ENCODE measurements at regions not wholly inside any gene's neighbourhood (a gene's known extent, or its start where the extent isn't known, plus 50 kb on each side); places are given as distances from the start of the nearest gene placed in this dataset.

DNA sequence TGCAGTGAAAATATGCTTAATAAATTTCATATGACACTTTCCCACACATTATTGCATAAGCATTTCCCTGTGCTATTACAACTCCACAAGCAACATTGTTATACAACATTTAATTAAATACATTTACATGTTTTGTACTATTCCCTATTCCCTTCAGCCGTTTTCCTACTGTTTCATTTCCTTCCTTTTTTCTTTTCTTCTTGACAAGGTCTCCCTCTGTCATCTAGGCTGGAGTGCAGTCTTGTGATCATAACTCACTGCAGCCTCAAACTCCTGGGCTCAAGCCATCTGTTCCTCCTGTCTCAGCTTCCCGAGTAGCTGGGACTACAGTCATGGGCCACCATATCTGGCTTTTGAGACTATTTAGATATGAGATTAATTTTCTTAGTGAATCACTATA lies 254.7 kb downstream of the NFKBIZ start:
- Histone ChIP-seq H3K27ac (replicated peaks) (no peak overlapping the region), H3K27me3 (ENCODE audit: insufficient read depth, poor library complexity, severe bottlenecking) (no peaks in the 10 kb centered on the region), H3K4me3 (replicated peaks; ENCODE audit: insufficient read depth, low read length) (no peak overlapping the region)
- no peak for DNase-seq (ENCODE audit: low read depth in 1 of 2, low spot score in 1 of 2)
- TF ChIP-seq POLR2AphosphoS5 (IDR thresholded peaks at IDR 0.05; ENCODE audit: low read depth) (no peak), SPI1 (IDR thresholded peaks at IDR 0.05; ENCODE audit: borderline replicate concordance, low read depth) (no peak), CTCF (IDR thresholded peaks at IDR 0.05; ENCODE audit: insufficient read depth, low read length) (no peak), GABPA (IDR thresholded peaks at IDR 0.05; ENCODE audit: low read depth) (no peak)
- TF ChIP-seq, protein P1, sequence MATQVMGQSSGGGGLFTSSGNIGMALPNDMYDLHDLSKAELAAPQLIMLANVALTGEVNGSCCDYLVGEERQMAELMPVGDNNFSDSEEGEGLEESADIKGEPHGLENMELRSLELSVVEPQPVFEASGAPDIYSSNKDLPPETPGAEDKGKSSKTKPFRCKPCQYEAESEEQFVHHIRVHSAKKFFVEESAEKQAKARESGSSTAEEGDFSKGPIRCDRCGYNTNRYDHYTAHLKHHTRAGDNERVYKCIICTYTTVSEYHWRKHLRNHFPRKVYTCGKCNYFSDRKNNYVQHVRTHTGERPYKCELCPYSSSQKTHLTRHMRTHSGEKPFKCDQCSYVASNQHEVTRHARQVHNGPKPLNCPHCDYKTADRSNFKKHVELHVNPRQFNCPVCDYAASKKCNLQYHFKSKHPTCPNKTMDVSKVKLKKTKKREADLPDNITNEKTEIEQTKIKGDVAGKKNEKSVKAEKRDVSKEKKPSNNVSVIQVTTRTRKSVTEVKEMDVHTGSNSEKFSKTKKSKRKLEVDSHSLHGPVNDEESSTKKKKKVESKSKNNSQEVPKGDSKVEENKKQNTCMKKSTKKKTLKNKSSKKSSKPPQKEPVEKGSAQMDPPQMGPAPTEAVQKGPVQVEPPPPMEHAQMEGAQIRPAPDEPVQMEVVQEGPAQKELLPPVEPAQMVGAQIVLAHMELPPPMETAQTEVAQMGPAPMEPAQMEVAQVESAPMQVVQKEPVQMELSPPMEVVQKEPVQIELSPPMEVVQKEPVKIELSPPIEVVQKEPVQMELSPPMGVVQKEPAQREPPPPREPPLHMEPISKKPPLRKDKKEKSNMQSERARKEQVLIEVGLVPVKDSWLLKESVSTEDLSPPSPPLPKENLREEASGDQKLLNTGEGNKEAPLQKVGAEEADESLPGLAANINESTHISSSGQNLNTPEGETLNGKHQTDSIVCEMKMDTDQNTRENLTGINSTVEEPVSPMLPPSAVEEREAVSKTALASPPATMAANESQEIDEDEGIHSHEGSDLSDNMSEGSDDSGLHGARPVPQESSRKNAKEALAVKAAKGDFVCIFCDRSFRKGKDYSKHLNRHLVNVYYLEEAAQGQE (IDR thresholded peaks at IDR 0.05; ENCODE audit: insufficient replicate concordance, low read depth), result no peak

GRCh38 chr3:102105193-102105592 lies 255.9 kb downstream of the NFKBIZ start:
- H3K27ac ChIP-seq (replicated peaks), result no peak overlapping the region
- 0 out of 2 replicates have a peak, but pooled peaks have one; percentile 9 for TF ChIP-seq SPI1 (IDR thresholded peaks at IDR 0.05; ENCODE audit: borderline replicate concordance, low read depth)
- TF ChIP-seq, protein P1 (IDR thresholded peaks at IDR 0.05; ENCODE audit: insufficient replicate concordance, low read depth), result no peak
- DNase-seq (ENCODE audit: low read depth in 1 of 2, low spot score in 1 of 2), result no peak
- no peak overlapping the region for H3K4me3 ChIP-seq (replicated peaks; ENCODE audit: insufficient read depth, low read length)
- H3K27me3 ChIP-seq (ENCODE audit: insufficient read depth, poor library complexity, severe bottlenecking), result no peaks in the 10 kb centered on the region

- no peak for DNase-seq (ENCODE audit: low read depth in 1 of 2, low spot score in 1 of 2)
- no peak for TF ChIP-seq CTCF (IDR thresholded peaks at IDR 0.05; ENCODE audit: insufficient read depth, low read length)
- TF ChIP-seq GABPA (IDR thresholded peaks at IDR 0.05; ENCODE audit: low read depth), result no peak
- no peak for TF ChIP-seq POLR2AphosphoS5 (IDR thresholded peaks at IDR 0.05; ENCODE audit: low read depth)
- TF ChIP-seq SPI1 (IDR thresholded peaks at IDR 0.05; ENCODE audit: borderline replicate concordance, low read depth), result no peak
- TF ChIP-seq, protein P1 (IDR thresholded peaks at IDR 0.05; ENCODE audit: insufficient replicate concordance, low read depth), result no peak
- Histone ChIP-seq H3K27me3 (ENCODE audit: insufficient read depth, poor library complexity, severe bottlenecking) (no peaks in the 10 kb centered on the region), H3K4me3 (replicated peaks; ENCODE audit: insufficient read depth, low read length) (no peak overlapping the region), H3K27ac (replicated peaks) (no peak overlapping the region)
These were observed 257.2 kb downstream of the NFKBIZ start for GRCh38 chr3:102106416-102107097.

All from HL-60 (cell line).